AG04449 (cell line): ENCODE measurements at regions not wholly inside any gene's neighbourhood (a gene's known extent, or its start where the extent isn't known, plus 50 kb on each side); places are given as distances from the start of the nearest gene placed in this dataset.

Experiments used
- CTCF ChIA-PET: fragments of 350-600 bp; formaldehyde crosslinking; extraction: SDS; loops from one replicate; lab custom pipeline; 2021; ENCODE audit warnings: antibody characterized with exemption; lab: Yijun Ruan, JAX
- POLR2A ChIA-PET: fragments of 400-600, 350-600 bp; formaldehyde crosslinking; extraction: SDS; loops from one replicate; lab custom pipeline; 2020; ENCODE audit warnings: antibody characterized with exemption, inconsistent platforms; lab: Yijun Ruan, JAX
- DNase-seq: peaks from one replicate; pipeline ENCODE4 v3.0.0-alpha.2; 2010; ENCODE audit warnings: low read depth, low spot score
- H3K4me3 ChIP-seq: 2 replicates; pipeline ENCODE4 v1.5.1; 2011; ENCODE audit warnings: low read depth, mild to moderate bottlenecking, control low read depth, low read length
- TF ChIP-seq, protein P1 (sequence below): IDR thresholded peaks from one replicate; pipeline ENCODE4 v1.5.1; 2011; ENCODE audit warnings: mild to moderate bottlenecking, moderate library complexity, low read length, control low read depth, inconsistent platforms; ENCODE audit not compliant: insufficient read depth; ENCODE audit errors: missing control alignments

DNA sequence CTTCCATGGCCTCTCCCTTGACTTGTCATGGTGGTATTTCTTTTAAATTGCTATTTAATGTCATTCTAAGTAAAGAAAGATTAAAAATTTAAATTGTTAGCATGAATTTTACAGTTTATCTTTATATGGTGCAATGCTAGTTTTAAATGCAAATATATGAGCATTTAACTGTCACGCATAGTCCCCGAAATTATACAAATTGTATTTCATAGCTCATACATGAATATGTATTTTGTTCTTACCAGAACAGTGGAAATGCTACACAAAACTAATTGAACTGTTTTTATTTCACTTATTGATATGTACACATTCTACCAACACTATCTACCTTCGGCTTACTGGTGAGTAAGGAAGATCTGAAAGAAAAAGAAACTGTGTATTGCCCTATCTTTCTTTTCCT lies 125.8 kb downstream of the CARTPT start:
- no peak overlapping the region for H3K4me3 ChIP-seq
- ChIA-PET CTCF (interaction anchor here (0.7 kb wide), 1 partner anchor 15 kb away, joined by 3 read pairs; no protein-coding TSS in a partner anchor), POLR2A (no interaction called here)
- TF ChIP-seq, protein P1, sequence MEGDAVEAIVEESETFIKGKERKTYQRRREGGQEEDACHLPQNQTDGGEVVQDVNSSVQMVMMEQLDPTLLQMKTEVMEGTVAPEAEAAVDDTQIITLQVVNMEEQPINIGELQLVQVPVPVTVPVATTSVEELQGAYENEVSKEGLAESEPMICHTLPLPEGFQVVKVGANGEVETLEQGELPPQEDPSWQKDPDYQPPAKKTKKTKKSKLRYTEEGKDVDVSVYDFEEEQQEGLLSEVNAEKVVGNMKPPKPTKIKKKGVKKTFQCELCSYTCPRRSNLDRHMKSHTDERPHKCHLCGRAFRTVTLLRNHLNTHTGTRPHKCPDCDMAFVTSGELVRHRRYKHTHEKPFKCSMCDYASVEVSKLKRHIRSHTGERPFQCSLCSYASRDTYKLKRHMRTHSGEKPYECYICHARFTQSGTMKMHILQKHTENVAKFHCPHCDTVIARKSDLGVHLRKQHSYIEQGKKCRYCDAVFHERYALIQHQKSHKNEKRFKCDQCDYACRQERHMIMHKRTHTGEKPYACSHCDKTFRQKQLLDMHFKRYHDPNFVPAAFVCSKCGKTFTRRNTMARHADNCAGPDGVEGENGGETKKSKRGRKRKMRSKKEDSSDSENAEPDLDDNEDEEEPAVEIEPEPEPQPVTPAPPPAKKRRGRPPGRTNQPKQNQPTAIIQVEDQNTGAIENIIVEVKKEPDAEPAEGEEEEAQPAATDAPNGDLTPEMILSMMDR: no peak
- no peak for DNase-seq

DNA sequence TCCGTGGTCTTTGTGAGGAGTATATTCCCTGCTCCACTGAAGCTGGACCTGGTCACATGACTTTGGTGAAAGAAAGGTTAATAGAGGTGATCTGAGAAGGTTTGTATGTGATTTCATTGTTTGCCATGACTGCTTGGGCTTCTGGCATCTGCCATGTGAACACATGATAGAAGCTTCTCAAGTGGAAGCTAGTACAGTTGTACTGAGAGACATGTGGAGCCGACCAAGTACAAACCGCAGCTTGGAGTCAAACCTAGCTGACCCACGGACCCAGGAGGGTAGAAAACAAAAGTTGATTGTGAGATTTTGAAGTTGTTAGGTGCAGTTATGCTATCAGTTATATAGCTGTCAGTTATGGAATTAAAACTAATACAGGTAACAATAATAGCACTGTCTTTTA lies 140.4 kb downstream of the CARTPT start:
- CTCF ChIA-PET: no interaction called here
- TF ChIP-seq, protein P1: no peak
- H3K4me3 ChIP-seq: no peak overlapping the region
- no peak for DNase-seq
- POLR2A ChIA-PET: no interaction called here

DNA sequence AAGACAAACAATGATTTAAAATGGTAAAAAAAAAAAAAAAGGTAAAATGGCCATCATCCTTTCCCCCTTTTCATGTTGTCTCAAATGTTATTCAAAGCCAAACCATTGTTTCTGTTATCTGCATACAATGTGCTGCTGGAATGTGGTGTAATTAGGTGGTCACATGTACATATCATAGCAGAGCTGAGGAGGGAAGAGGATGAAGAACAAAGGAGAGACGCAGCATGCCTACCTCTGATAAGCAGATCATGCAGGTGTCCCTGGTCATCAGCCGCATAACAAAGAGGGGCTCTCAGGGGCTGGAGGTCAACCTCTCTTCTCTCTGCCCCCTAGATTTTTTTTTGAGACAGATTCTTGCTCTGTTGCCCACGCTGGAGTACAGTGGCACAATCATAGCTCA lies 141.0 kb downstream of the CARTPT start:
- no peak overlapping the region for H3K4me3 ChIP-seq
- TF ChIP-seq, protein P1: no peak
- DNase-seq: no peak
- ChIA-PET CTCF (no interaction called here), POLR2A (no interaction called here)

DNA sequence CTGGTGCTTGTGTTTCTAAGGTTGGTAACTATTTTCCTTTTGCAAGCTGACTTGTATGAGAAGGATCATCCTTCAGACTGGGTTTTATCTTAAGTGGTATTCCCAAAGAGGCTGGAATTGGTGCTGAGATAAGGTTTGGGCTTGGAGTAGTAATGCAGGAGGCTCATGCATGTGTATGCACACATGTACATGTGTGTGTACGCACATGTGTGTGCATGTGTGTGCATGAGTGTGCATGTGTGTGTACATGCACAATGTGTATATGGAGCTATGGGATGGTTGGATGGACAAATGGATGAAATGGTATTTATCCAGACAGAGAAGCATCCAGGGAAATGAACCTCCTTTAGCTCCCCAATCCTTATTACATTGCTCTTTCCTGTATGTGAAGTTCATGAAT lies 142.6 kb downstream of the CARTPT start:
- no peak for DNase-seq
- POLR2A ChIA-PET: no interaction called here
- H3K4me3 ChIP-seq: no peak overlapping the region
- CTCF ChIA-PET: interaction anchor here (1.3 kb wide), 1 partner anchor 24 kb away, joined by 4 read pairs; no protein-coding TSS in a partner anchor
- TF ChIP-seq, protein P1: no peak

DNA sequence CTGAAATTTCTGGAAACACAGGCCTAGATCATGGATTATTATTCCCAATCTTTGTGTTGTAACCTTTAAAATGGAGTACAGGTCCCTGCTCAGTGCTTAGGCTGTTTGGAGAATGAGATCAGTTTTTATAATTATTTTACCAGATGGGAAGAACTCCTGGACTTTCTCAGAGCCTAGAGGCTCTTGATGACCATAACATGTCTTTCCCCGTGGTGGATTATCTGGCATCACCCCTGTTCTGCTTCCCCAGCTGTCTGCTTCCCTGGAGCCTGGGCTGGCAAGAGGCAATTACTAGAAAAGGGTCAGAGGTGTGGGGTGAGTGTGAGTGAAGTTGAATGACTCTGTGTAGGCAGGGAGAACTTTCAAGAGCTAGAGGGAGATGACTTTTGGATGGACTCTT lies 143.0 kb downstream of the CARTPT start:
- CTCF ChIA-PET: interaction anchor here (1.3 kb wide), 2 partner anchors 24 to 79 kb away, joined by 3 to 4 read pairs; no protein-coding TSS in a partner anchor

DNA sequence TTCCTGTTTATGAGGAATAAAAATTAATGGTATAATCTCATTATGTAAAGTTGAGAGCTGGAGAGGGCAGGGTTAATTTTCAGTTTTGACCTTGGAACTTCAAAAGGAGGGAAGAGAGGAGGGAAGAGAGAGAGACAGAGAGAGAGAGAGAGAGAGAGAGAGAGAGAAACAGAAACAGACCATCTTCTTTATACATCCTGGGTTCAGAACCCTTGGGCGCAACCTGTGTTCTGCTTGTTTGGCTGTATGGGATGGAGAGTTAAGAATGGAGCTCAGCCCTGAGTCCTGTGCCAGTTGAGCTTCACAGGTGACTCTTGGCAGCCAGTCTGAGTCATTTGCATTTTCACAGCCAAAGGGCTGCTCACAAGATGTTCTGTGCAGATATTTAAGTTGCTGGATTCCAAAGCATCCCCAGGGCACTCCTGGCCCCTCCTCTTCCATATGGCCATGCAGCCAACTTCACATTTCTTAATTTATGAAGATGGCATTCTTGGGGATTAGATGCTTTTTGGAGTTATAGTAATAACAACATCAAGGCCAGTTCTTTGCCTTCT lies 143.5 kb downstream of the CARTPT start:
- POLR2A ChIA-PET: no interaction called here
- CTCF ChIA-PET: interaction anchor here (1.3 kb wide), 3 partner anchors 12 to 80 kb away, joined by 3 to 4 read pairs (median 3); no protein-coding TSS in a partner anchor

More for the DNA sequence above, 143.0 kb downstream of the CARTPT start:
- POLR2A ChIA-PET: no interaction called here
- H3K4me3 ChIP-seq: no peak overlapping the region
- TF ChIP-seq, protein P1: no peak
- no peak for DNase-seq

More for the DNA sequence above, 143.5 kb downstream of the CARTPT start:
- TF ChIP-seq, protein P1: no peak
- H3K4me3 ChIP-seq: no peak overlapping the region
- no peak for DNase-seq
